ENCODE measurements at regions not wholly inside any gene's neighbourhood (a gene's known extent, or its start where the extent isn't known, plus 50 kb on each side); places are given as distances from the start of the nearest gene placed in this dataset.

DNA sequence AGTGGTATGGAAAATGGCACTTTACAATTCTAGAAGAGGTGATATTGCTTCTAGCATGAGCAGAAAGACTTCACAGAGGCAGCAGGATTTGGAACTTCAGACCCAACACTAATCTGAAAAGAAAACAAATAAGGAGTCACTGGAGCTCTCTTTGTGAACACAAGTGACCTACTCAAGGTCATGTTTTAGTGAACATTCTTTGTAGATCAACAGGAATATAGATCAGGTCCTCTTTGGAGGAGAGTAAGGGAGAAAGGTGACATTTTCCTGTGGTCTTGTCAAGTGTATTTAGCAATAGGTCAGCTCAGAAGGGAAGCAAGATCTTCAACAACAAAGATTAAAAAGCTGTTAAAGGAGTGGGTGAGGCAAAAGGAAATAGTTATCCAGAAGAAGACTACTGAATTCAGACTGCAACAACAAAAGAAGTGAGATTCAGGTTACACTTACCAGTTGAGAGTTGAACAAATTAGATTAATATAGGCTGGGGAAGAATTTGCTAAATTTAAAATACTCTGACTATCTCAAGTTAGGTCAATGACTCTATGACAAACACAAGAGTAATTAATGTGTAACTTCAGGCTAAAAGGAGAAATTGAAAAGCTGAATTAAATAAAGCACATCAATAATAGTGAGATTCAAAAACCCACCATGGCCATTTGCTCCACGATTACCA, 528.2 kb downstream of the RPS29 start:
- H2BK5ac ChIP-seq (ENCODE audit: insufficient read length, low read length): no peak overlapping the region
- no peak overlapping the region for H4K91ac ChIP-seq (ENCODE audit: insufficient read length, low read depth, low read length)
- no peak overlapping the region for H3K27ac ChIP-seq (ENCODE audit: insufficient read length, low read depth, low read length)
- H2AFZ ChIP-seq (ENCODE audit: low read length): no peak overlapping the region
- Mint-ChIP-seq H3K27me3 (ENCODE audit: low read depth) (peaks cover 3% of the 10 kb centered on the region; the same call in 1 of the 2 replicates), H3K4me1 (peaks cover 0 to 5% of the 10 kb centered on the region in 2 experiments; a peak in 1 of 4 replicates), H3K27ac (no peak overlapping the region), H3K4me3 (no peak overlapping the region), H3K36me3 (ENCODE audit: insufficient read depth in 1 of 3, low read depth in 3 of 3) (no peaks in the 10 kb centered on the region), H3K9me3 (no peaks in the 10 kb centered on the region)
- no peak overlapping the region for H4K8ac ChIP-seq (replicated peaks; ENCODE audit: insufficient read length, low read depth, low read length)
- H3K4me2 ChIP-seq (ENCODE audit: insufficient read depth, insufficient read length, low read length): no peak overlapping the region
- H3K9ac ChIP-seq (ENCODE audit: extremely low read depth, insufficient read length, low read length): no peak overlapping the region
- no peak overlapping the region for H3K56ac ChIP-seq (ENCODE audit: insufficient read length, low read depth, low read length)
- no peaks in the 10 kb centered on the region for H3K27me3 ChIP-seq (ENCODE audit: insufficient read depth, low read length)
- no peak for DNase-seq
- TF ChIP-seq, protein P1, sequence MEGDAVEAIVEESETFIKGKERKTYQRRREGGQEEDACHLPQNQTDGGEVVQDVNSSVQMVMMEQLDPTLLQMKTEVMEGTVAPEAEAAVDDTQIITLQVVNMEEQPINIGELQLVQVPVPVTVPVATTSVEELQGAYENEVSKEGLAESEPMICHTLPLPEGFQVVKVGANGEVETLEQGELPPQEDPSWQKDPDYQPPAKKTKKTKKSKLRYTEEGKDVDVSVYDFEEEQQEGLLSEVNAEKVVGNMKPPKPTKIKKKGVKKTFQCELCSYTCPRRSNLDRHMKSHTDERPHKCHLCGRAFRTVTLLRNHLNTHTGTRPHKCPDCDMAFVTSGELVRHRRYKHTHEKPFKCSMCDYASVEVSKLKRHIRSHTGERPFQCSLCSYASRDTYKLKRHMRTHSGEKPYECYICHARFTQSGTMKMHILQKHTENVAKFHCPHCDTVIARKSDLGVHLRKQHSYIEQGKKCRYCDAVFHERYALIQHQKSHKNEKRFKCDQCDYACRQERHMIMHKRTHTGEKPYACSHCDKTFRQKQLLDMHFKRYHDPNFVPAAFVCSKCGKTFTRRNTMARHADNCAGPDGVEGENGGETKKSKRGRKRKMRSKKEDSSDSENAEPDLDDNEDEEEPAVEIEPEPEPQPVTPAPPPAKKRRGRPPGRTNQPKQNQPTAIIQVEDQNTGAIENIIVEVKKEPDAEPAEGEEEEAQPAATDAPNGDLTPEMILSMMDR (conservative IDR thresholded peaks at IDR 0.05): no peak
- H3K14ac ChIP-seq (ENCODE audit: insufficient read depth, low read length): no peak overlapping the region
- no peaks in the 10 kb centered on the region for H3K79me1 ChIP-seq (ENCODE audit: insufficient read depth, low read depth, low read length, poor library complexity, severe bottlenecking)
- no peak overlapping the region for H3K4ac ChIP-seq (ENCODE audit: low read depth, low read length)
- no peaks in the 10 kb centered on the region for H3K9me3 ChIP-seq (ENCODE audit: control insufficient read depth, low read depth, low read length)
- no CpG with 5 or more reads among the region's 1 CpG for WGBS (ENCODE audit: extremely low coverage, insufficient read length, low lambda C conversion rate)
- no peaks in the 10 kb centered on the region for H3K4me1 ChIP-seq (ENCODE audit: insufficient read depth, low read length)
- H3K18ac ChIP-seq (ENCODE audit: insufficient read length, low read depth, low read length): no peak overlapping the region
- H2BK20ac ChIP-seq (ENCODE audit: low read depth, low read length, poor library complexity, severe bottlenecking): no peak overlapping the region
- H4K20me1 ChIP-seq (ENCODE audit: control insufficient read depth, insufficient read depth, insufficient read length): no peaks in the 10 kb centered on the region
- no peaks in the 10 kb centered on the region for H3K23me2 ChIP-seq (ENCODE audit: insufficient read length, low read depth, low read length, poor library complexity, severe bottlenecking)
- H2BK120ac ChIP-seq (ENCODE audit: low read depth, low read length, poor library complexity, severe bottlenecking): no peak overlapping the region
- H2BK15ac ChIP-seq (ENCODE audit: low read depth, low read length): no peak overlapping the region
- no peak overlapping the region for H2AK5ac ChIP-seq (ENCODE audit: insufficient read length, low read length)
- H2BK12ac ChIP-seq (ENCODE audit: insufficient read length, low read depth, low read length): no peak overlapping the region
- H4K5ac ChIP-seq (ENCODE audit: insufficient read length, low read depth, low read length): no peak overlapping the region
- H3K23ac ChIP-seq (ENCODE audit: insufficient read length, low read depth, low read length): no peak overlapping the region
- H3T11ph ChIP-seq (ENCODE audit: low read length): no peak overlapping the region
- no peaks in the 10 kb centered on the region for H3K79me2 ChIP-seq (ENCODE audit: insufficient read depth, low read length)

Data from H9 (cell line).